Vagina (tissue), 2 donors: ENCODE measurements at regions not wholly inside any gene's neighbourhood (a gene's known extent, or its start where the extent isn't known, plus 50 kb on each side); places are given as distances from the start of the nearest gene placed in this dataset.

Experiments used
- CTCF ChIP-seq, 3 experiments: fragments of 450-650 bp in 2 of 3; fragments of 200-600 bp in 1 of 3; sonication (generic) in 1 of 3; IDR thresholded peaks; one replicate each; pipeline ENCODE4 v1.5.1; 2017 to 2019; ENCODE audit warnings: antibody characterized with exemption in 3 of 3, mild to moderate bottlenecking in 2 of 3, moderate library complexity in 2 of 3
- POLR2A ChIP-seq, 2 donors: fragments of 450-650 bp; IDR thresholded peaks; one replicate each; pipeline ENCODE4 v1.6.1; 2017; ENCODE audit warnings: antibody characterized with exemption in 2 of 2, mild to moderate bottlenecking in 2 of 2, moderate library complexity in 2 of 2
- POLR2AphosphoS5 ChIP-seq, 2 donors: sonication (generic); formaldehyde crosslinking; IDR thresholded peaks; one replicate each; pipeline ENCODE4 v1.9.0; 2017; ENCODE audit warnings: antibody characterized with exemption in 2 of 2, mild to moderate bottlenecking in 2 of 2, low read depth in 1 of 2; ENCODE audit not compliant: insufficient read depth in 1 of 2

- TF ChIP-seq CTCF (IDR thresholded peaks at IDR 0.05), result no peak
- no peak for TF ChIP-seq POLR2A (IDR thresholded peaks at IDR 0.05)
- TF ChIP-seq POLR2AphosphoS5 (IDR thresholded peaks at IDR 0.05; ENCODE audit: insufficient read depth in 1 of 2, low read depth in 1 of 2), result no peak
Observed at GRCh38 chr4:18815779-18816173, 794.2 kb upstream of the LCORL start.
